ENCODE measurements at regions not wholly inside any gene's neighbourhood (a gene's known extent, or its start where the extent isn't known, plus 50 kb on each side); places are given as distances from the start of the nearest gene placed in this dataset.
A peak's percentile ranks its signal among the peaks of the same experiment; 100 is the strongest.
"Not testable (repeated sequence)": the region's sequence is repeated elsewhere in the genome, so short reads cannot be mapped to it uniquely, and the experiment has no call there.

DNA sequence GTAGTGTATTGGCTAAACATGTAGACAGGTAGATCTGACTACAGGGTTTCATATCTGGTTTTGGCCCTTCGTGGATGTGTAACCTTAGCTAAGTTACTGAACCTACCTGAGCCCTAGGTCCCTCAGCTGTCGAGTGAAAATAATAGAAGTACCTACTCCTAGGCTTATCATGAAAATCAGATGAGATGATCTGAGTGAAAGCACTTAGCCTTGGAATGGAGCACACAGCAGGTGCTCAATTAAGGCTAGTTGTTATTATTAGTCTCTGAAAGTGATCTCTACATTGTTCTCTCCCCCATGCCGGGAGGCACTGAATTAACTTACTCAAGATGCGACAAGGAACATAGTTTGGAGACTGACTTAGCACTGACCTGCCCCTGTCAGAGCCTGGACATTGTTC is 174.7 kb upstream of the ZNF217 start:
- H3K4me3 ChIP-seq (ENCODE audit: low read length): no peak overlapping the region
- no peak for TF ChIP-seq ZNF274 (IDR thresholded peaks at IDR 0.05; ENCODE audit: low read depth, low read length)

DNA sequence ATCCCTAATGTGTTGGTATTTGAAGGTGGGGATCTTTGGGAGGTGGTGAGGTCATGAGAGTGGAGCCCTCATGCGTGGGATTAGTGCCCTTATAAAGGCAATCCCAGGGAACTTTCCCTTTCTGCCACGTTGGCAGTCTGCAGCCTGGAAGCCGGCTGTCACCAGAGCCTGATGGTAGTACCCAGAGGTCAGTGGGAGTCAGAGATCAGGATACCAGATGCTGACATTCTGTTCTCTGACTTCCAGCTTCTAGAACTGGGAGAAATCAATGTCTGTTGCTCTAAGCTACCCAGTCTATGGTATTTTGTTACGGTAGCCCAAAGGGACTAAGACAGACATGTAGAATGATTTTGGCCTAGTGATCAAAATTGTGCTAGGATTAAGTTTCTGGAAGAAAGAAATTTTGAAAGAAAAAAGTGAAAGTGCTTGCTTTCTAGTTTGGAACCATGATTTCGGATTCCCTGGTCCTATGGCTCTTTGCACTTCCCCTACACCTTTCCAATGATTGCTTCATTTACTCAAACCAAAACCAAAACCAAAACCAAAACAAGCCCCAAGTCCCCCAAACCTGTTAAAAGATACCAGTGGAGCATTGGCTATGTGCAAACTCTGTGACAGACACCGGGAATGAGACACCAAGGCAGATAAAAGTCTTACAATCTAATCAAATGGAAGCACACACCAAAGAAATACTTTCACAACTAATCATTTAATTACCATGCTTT is 173.7 kb upstream of the ZNF217 start:
- H3K4me3 ChIP-seq (ENCODE audit: low read length): no peak overlapping the region
- TF ChIP-seq ZNF274 (IDR thresholded peaks at IDR 0.05; ENCODE audit: low read depth, low read length): no peak

DNA sequence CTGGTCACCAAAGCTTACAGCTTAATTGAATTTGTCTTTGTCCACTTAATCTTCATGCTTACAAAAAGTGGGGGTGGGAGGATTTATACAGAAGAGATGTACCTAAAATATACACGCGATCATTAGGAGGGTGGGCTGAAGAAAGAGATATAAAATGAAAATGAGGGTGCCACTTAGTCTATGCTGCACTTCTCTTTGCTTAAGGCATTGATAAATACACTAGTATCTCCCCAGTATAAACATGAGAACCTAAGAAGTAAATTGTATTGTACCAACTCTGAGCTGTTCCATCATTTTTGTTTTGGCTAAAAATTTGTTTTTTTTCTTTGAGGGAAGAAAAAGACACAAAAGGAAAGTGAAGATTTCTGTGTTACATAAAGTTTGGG is 170.8 kb upstream of the ZNF217 start:
- TF ChIP-seq ZNF274 (IDR thresholded peaks at IDR 0.05; ENCODE audit: low read depth, low read length): no peak
- H3K4me3 ChIP-seq (ENCODE audit: low read length): no peak overlapping the region

DNA sequence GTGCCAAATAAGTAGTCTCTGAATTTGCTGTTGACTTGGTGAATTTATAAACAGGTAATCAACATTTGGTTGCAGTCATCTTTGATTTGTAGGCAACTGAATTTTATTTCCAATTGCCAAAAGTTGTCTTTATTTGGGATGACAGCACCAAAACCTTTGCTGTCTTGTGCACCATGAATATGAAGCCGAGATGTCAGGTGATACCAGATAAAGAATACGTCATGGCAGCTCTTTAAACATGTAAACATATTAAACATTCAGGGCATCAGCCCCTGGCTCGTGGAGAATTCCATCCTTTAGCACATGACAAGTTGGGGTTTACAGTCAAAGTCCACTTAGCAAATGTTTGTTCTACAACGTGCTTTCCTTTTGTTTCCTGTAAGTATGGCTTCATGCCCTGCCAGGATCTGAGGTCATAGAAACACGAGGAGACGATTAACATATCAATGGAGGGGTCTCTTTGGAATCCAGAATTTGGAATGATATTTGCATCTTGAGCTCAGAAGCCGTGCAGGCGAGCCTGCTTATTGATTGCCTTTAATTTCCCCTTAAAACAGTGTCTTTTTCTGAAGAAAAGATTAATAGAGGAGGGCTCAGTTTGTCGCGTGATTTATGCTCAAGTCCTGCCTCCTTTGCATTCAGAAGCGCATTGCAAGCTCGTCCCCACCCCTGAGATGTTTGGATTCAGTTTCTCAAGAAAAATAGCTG is 170.2 kb upstream of the ZNF217 start:
- no peak overlapping the region for H3K4me3 ChIP-seq (ENCODE audit: low read length)
- no peak for TF ChIP-seq ZNF274 (IDR thresholded peaks at IDR 0.05; ENCODE audit: low read depth, low read length)

DNA sequence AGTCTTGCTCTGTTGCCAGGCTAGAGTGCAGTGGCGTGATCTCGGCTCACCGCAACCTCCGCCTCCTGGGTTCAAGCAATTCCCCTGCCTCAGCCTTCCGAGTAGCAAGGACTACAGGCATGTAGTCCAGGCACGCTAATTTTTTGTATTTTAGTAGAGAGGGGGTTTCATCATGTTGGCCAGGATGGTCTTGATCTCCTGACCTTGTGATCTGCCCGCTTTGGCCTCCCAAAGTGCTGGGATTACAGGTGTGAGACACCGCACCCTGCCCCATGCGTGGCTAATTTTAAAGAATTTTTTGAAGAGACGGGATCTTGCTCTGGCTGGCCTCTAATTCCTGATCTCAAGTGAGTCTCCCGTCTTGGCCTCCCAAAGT is 168.8 kb upstream of the ZNF217 start:
- H3K4me3 ChIP-seq (ENCODE audit: low read length): not testable (repeated sequence)

DNA sequence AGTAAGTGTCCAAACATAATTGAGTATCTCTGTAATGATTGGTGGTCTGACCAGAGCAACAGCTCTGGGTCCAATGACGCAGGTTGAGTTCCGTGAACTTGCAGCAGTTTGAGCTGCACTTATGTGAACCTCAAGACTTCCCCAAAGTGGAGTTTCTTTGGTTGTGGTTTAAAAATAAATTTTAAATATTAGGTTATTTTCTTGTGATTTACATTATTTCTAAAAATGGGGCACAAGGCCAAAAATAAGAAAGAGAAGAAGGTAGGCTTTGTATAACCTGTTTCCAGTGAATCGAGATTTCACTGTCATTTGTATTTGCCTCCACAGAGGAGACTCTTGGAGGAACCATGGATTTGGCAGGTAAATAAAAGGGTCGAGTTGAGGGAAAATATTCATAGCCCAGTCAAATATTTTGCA is 166.4 kb upstream of the ZNF217 start:
- H3K4me3 ChIP-seq (ENCODE audit: low read length): no peak overlapping the region
- no peak for TF ChIP-seq ZNF274 (IDR thresholded peaks at IDR 0.05; ENCODE audit: low read depth, low read length)

DNA sequence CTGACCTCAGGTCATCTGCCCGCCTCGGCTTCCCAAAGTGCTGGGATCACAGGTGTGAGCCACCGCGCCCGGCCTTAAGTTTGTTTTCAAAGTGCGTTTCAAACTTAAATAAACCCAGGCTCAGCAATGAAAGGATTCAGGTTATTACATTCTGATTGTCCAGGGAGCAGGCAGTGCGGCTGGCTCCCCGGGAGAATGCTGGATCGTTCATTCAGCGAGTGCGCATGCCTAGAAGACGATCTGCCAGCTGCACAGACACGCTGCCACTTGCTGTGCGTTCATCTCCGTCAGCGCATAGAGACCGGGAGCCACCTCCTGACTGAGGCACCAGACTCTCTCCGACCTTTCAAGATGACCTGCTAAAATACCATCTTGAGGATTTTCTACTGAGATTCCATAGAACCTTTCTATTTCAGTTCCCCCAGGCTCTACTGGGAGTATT is 163.9 kb upstream of the ZNF217 start:
- TF ChIP-seq ZNF274 (IDR thresholded peaks at IDR 0.05; ENCODE audit: low read depth, low read length): no peak
- no peak overlapping the region for H3K4me3 ChIP-seq (ENCODE audit: low read length)

DNA sequence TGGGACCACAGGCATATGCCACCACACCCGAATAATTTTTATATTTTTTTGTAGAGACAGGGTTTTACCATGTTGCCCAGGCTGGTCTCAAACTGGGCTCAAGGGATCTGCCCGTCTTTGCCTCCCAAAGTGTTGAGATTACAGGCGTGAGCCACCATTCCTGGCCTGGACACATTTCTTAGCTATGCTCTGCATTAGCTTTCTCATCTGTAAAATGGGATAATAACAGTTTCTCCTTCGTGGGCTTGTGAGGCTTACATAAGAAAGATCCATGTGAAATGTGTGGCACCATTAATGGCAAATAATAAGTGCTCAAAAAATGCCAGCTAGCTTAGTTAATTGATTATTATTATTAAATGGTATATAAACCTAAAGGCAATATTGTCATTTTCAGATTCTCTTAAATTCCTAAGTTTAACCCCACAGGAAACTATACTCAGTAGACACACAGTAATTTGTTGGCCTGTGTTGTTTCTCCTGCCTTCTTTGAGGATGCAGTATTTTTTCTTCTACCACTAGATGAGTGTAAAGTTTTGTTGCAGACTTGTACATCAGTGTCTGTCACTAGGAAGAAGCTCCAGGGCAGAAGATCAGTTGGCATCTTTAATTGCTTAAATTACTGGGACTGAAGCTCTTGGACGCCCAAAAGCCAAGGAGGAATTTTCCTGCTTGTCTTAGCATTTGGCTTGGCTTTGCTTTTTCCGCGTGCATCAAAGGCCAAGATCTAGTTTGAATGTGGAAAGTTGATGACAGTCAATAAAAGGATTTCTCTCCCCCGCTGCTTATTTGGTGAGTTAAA is 162.3 kb upstream of the ZNF217 start:
- TF ChIP-seq ZNF274 (IDR thresholded peaks at IDR 0.05; ENCODE audit: low read depth, low read length): no peak

DNA sequence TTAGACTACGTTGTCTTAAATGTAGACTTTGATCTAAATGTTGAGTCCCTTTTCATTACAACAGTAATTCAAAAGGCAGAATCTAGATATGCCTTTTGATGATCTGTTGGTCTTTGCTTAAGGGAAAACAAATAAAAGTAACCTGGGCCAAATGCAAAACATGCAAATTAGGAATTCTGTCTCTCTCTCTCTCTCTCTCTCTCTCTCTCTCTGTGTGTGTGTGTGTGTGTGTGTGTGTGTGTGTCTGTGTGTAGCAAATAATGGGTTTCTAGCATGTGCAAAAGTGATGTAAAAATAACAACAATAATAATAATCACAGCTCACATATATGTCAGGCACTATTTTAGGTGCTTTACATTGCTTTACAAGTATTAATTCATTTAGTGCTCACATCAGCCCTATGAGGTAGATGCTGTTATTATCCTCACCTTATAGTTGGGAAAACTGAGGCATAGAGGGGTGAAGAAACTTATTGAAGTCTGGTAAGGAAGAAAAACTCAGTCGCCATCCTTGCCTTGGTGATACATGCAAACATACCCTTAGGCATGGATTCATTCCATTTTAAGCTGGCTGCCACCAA is 160.3 kb upstream of the ZNF217 start:
- TF ChIP-seq ZNF274 (IDR thresholded peaks at IDR 0.05; ENCODE audit: low read depth, low read length): no peak
- no peak overlapping the region; the same call in 1 of the 2 replicates for H3K4me3 ChIP-seq (ENCODE audit: low read length)

More for the DNA sequence above, 162.3 kb upstream of the ZNF217 start:
- no peak overlapping the region for H3K4me3 ChIP-seq (ENCODE audit: low read length)

DNA sequence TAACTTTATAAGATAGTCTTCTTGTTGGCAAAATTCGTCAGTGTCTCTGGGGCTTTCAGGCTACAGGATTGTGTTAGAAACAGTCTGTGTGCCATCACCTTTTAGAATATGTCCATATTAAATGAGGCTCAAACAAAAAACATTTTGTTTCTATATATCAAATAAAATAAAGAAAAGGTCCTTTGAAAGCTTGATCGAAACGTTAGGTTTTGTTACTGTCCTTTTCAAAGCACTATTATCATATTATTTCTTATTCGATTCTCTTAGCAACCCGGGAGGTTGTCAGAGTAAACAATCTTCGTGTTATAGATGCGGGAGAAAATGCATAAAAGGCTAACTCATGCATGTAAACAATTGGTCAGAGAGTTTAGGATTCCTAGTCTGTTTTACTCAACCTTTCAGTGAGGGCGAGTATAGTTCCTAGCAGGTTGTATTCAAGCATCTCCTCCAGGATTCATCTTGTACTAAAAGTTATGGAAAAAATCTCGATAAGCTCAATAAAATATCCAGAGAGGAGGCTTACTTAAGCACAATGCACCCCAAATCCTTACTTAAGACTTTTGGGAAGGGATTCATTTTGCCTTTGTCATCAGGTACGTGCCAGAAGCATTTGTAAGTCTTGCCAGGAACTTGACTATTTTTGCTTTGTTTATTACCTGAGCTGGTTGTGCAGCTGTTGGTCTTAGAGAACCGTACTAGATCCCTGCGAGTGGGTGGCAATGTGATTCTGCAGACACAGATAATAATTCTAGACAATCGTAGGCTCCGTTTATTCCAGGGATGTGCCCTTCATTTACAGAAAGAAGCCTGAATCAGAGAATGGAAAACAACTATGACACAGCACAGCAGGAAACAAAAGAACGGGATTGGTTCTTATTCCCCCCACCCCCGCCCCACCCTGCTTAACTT is 159.6 kb upstream of the ZNF217 start:
- no peak overlapping the region for H3K4me3 ChIP-seq (ENCODE audit: low read length)
- TF ChIP-seq ZNF274 (IDR thresholded peaks at IDR 0.05; ENCODE audit: low read depth, low read length): no peak

DNA sequence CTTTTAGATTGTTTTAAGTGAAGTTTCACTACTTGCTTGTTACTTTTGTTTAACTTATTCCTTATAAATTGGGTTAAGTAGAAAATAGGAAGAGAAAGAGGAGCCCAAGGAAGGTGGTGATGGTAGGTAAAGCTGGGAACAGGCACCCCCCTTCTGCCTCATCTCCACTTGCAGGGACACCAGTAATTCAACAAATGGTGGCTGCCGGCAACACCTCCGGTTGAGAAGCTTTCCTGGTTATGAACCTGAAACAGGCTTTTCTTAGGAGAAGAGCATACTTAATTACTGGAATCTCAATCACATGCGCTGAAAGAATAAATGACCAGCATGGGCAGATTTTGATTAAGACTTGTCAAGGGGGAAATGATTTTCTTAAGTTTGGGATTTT is 158.9 kb upstream of the ZNF217 start:
- no peak for TF ChIP-seq ZNF274 (IDR thresholded peaks at IDR 0.05; ENCODE audit: low read depth, low read length)
- no peak overlapping the region for H3K4me3 ChIP-seq (ENCODE audit: low read length)

DNA sequence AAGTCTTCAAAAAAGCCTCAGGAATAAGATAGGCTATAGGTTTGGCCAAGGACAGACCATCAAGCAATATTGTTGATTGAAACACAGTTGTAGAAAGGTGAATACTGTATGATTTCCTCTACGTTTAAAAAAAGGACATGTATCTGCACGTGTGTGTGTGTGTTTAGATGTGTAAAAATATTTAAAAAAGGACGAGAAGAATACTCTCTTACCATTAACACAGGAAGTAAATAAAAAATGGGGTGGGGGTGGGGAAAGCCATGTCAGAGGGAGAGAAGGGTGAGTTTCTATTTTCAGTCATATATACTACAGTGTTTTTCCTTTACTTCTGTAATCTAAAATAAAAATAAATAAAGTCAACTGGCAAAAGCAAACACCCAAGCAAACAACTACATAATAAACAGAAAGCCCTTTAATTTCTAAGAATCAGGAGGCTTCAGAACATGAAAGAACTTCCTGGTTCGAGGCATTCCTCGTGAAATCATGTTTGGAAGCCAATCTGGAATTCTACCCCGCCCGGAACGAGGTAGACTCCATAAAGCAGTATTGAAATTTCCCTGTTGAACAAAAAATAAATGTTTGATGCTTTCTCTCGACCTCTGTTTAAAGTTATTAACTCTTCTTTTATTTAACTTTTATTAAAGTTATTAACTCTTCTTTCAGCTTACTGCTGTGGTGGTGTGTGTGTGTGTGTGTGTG is 158.1 kb upstream of the ZNF217 start:
- peak overlapping the region; percentile 41; the same call in 1 of the 2 replicates for H3K4me3 ChIP-seq (ENCODE audit: low read length)
- TF ChIP-seq ZNF274 (IDR thresholded peaks at IDR 0.05; ENCODE audit: low read depth, low read length): no peak
